ENCODE measurements at regions not wholly inside any gene's neighbourhood (a gene's known extent, or its start where the extent isn't known, plus 50 kb on each side); places are given as distances from the start of the nearest gene placed in this dataset.

DNA sequence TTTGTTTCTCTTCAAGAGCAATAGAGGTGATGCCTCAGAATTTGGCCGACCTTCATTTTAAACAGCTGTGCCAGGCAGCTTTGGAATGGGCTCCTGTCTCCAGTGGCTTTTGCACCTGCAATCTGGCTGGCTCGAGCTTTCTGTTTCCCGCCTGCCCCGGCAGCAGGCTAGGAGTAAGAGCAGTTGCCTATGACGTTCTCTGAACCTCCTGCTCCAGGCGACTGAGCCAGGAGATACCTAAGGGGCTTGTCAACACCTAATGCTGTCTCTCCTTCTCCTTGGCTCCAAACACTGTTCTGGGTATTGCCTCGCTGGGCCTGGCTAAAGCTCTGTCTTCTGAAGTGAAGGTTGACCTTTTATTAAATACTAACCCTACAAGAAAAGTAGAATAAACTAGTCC is 229.9 kb downstream of the LRRN1 start:
- no peak for DNase-seq (ENCODE audit: low spot score)

DNA sequence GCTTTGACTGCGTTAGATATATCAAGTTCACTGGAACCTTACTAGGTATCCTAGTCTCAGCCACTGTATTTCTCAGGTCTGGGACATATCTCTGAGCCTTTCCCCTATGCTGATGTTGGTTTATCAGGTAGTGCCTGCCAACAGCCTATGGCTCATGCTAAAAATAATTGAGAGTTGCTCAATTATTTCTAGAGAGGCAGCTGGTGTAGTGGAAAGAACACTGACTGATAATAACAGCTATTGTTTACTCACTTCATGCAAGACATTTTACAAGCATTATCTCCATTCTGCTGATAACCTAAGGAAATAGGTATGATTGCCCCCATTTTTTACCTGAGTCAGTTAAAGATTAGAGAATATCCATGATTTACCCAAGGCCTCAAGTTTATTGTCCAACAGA is 231.4 kb downstream of the LRRN1 start:
- DNase-seq (ENCODE audit: low spot score): peak; percentile 25

DNA sequence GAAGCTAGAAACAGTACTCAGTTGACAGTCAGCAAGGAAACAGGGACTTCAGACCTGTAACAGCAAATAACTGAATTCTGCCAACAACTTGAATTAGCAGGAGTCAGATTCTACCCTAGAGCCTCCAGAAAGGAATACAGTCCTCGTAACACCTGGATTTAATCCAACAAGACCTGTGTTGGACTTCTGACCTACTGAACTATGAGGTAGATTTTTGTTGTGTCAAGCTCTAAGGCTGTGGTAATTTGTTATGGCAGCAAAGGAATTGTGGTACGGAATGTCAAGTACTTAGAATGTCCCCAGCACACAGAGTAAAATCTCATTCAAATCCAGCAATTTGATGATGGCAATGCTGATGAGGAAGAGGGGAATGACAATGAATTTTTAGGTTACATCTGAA is 234.1 kb downstream of the LRRN1 start:
- DNase-seq (ENCODE audit: low spot score): no peak

DNA sequence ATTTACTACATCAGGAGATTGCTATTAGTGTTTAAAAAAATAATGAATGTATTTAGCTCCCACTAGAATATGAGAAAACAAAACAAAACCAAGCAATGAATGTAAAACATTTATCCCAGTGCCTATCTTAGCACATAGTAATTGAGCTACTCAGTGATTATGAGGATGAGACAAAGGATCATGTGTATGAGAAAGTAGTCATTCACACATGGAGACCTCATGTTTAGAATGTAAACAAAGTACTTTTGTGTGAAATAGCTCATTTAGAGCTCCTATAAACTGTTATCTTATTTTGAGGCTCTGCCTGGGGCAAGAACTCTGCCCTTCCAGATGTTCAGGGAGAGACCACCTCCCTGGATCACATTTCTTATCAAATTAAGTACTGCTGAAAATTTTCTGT is 236.8 kb downstream of the LRRN1 start:
- no peak for DNase-seq (ENCODE audit: low spot score)

DNA sequence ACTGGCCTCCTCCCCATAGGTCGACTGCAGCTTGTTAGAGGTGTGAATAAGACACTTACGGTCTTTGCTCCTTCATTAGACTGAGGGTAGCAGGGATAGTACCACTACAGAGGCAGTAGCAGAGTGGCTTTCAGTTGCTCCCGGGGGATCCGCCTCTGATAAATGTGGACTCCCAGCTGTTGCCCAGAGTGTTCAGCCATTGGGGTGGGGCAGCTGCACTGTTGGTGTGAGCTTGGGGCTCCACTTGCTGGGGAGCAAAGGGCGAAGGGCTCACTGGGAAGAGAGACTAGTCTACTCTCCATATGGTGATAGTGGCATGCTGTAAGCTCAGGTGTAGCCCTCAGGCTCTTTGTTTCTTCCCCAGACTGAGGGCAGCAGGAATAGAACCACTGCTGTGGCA is 239.1 kb downstream of the LRRN1 start:
- no peak for DNase-seq (ENCODE audit: low spot score)

DNA sequence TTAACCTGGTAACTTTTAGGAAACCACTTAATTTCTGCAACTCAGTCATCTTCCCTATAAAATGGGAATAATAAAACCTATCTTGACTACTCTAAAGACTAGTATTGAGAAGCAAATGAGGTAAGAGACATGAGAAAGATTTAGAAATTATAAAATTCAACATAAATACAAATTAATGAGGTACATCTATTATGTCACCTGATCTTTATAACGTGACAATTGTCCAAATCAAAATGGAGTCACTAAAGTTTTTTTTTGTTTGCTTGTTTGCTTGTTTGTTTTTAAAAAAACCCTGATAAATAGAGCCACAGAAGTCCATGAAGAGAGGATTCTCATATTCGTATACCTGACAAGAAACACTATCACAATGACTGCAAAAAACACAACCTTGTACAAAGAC is 242.8 kb downstream of the LRRN1 start:
- no peak for DNase-seq (ENCODE audit: low spot score)

DNA sequence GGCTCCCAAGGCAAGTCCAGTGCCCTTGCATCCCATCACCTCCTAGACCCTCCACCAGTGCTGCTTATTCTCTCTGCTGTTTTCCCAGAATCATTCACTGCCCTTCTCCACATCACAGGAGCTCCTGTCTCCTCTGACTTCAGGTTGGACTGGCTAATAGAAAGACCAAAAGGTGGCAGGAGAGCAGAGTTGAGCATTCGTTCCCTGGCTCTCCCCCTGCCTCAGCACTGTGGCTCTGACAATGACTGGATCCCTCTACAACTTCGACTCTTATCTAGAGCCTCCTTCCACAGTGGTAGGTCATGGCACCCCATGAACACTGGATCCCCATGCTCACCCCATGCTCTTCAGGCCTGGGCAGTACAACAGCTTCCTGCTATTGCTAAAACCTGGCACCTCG is 243.6 kb downstream of the LRRN1 start:
- DNase-seq (ENCODE audit: low spot score): no peak

DNA sequence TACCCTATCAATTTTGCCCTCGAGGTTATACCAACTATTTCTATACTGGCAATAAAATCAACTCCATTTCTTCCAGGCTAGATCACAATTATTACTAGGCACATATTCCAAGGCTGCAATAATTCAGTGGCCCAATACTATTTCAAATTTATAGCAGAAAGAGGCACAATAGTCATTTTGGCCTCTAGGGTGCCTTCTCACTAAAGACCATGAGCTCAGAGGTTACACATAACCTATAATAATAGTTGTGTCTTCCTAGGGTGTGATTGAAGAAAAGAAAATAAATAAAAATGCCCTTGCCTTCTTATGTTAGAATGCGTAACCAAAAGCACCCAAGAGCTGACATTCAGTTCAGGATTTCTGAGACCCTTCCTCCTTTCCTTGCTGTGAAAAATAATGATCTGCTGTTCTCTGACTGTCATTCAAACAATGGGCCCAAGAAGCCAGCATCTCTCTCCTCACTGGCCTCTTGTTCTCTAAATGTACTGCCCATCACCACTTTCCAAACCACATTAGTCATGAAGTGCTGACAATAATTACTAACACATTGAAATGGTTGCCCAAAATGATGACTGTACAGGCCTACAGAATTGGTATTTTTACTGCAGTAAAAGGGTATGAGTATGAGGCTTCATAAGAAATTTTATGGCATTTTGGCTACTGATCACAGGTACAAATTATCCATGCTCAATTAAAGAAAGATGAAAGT is 244.8 kb downstream of the LRRN1 start:
- DNase-seq (ENCODE audit: low spot score): no peak

DNA sequence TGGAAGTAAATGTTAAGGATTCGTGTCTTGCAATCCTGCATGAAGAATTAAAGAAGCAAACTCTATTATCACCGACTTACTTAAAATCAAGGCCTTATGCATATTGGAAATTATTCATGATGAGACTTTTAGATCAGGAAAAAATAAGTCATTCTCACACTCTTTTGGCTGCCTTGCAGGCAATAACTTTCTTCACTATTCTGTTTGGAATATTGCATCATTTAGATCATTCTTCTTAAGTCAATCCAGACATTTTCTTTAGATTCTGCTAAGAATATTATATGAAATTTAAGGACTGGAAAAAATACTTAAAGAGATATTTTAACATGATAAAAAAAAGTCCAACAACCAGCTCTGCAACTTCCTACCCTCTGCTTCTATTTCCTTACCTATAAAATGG is 245.4 kb downstream of the LRRN1 start:
- DNase-seq (ENCODE audit: low spot score): no peak

DNA sequence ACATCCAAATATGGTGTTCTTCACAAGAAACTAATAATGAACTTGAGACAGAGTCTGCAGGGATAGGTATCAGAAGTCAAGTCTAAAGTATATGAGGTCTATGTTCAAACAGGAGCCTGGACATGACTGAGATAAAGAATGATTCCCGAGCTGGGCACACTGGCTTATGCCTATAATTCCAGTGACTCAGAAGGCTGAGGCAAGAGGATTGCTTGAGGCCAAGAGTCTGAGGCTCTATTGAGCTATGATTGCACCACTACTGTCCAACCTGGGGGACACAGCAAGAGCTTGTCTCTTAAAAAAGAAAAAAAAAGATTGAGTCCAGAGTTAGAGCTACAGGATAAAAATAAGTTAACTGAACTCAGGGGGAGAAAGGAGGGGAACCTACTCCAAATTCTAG is 246.5 kb downstream of the LRRN1 start:
- DNase-seq (ENCODE audit: low spot score): no peak

DNA sequence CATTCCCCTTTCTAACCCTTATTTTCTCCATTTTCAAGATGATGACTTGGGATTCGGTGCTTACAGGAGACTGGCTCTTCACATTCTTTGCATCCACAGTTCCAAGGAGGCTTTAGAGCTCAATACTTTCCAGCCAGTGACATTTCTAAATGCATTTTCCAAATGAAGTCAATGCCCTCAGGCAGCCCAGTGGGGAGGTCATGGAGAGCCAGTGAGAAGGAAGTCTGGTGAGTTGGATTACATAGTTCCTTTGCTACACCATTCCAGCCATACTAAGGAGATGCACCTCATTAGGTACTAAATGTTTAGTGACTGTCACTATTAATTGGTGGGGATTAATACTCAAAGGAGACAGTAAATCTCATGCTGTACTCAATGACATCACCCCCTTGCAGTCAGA is 248.1 kb downstream of the LRRN1 start:
- no peak for DNase-seq (ENCODE audit: low spot score)

DNA sequence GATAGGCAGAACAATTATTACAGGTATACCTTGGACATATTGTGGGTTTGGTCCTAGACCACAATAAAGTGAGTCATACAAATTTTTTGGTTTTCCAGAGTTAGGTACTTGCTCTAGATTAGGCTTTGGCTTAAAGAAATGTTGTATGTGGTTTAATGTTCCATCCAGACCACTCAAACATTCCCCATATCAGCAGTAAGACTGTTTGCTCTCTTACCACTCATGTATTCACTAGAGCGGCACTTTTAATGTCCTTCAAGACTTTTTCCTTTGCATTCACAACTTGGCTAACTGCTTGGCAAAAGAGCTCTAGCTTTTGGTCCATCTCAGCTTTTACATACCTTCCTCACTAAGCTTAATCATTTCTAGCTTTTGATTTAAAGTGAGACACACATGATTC is 250.5 kb upstream of the SETMAR start:
- DNase-seq (ENCODE audit: low spot score): no peak

DNA sequence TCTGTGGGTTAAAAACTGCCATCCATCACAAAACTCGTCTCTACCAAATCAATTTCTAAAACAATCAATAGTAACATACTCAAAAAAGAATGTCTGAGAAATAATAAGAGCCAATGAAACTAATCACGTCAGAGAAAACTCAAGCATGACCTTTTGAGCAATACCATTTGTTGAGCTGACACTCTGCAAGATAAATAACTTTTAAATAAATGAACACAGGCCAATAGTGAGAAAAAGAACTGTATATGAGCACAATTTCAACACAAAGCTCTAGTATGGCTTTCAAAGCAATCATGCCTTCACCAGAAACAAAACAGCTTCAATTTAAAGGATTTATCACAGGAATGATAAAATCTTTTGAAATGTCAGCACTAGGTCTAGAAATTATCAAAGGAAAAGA is 249.2 kb upstream of the SETMAR start:
- DNase-seq (ENCODE audit: low spot score): no peak

DNA sequence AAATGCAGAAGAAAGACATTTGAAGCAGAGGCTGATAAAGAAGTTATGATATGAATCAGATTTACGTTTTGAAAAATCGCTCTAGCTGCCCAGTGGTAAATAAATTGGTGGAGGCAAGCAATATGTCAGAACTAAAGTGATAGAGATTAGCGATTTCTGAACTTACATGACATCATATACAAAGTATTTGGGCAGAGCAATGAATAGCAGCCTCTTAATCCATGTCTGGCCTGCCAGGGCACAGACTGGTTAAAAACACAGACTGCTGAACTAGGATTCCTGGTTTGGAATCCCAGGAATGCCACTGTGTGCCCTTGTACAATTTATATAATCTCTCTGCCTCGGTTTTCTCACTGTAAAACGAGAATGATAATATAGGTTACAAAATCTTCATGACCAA is 243.1 kb upstream of the SETMAR start:
- no peak for DNase-seq (ENCODE audit: low spot score)

DNA sequence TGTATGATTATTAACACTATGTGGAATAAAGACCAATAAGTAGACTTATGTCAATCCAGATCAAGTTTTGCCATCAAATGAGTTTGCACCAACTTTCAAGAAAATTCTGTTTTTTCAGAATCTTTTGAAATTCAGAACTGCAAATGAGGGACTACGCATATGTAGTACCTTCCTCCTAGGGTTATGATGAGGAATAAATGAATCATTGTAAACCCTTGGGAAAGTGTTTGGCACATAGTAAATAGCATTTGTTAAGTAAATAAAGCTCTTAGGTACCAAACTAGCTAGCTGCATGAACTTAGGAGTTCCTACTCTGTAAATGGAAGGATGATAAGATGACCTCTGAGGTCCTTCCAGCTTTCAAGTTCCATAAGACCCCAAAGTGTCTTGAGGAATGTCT is 242.6 kb upstream of the SETMAR start:
- DNase-seq (ENCODE audit: low spot score): no peak

DNA sequence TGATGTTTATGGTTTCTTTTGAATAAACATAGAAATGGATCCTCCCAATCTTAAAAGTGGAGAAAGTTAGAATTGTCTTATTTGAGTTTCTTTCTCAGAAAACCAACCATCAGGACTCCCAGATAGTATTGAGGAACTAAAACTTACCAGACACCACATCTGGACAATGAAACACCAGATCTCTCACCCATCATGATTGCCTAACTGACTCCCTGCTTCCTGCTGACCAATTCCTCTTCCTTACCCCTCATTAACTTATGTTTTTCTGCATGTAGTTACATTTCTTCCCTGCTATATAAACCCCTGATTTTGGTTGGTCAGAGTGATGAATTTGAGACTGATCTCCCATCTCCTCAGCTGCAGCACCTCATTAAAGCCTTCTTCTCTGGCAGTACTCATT is 242.0 kb upstream of the SETMAR start:
- no peak for DNase-seq (ENCODE audit: low spot score)

DNA sequence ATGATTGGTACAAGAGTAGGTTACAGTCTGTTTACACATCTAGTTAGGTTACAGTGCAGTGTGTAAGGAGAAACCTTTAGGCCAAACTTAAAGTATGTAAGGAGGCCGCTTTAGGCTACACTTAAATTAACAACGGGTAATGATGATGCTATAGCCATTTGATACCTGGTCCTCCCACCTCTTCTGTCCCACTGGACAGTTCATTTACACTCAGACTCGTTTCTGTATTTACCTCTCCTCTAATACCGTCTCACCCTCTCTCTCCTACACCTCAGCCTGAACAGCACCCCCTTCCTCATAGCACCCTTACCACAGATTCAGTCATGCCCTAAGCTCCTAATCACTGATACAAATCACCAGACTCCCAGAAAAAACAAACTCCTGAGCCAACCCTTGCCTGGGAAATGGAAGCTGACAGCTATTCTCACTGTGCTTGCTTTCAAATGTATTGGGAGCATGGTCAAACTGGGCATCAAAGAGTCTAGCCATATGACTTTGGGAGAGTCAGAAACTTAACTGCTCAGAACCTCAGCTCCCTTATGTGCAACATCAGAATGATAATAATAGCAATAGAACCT is 241.3 kb upstream of the SETMAR start:
- DNase-seq (ENCODE audit: low spot score): no peak

DNA sequence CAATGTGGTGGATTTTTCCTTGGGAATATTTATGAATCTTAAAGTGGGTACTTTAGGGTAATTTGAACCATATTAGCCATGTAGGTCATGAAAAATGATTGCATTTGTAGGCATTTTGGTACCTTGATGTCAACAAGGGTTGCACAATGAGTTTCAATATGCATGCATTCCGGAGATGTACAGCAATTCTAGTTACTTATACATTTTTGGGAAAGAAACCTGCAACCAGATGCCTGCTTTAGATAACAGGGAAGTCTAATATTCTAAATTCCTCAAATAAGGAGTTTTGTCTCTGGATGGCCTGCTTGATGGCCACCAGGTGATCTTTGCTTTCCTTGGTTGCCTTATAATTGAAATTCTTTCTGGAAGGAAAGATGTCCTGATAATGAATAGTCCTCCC is 240.5 kb upstream of the SETMAR start:
- no peak for DNase-seq (ENCODE audit: low spot score)

DNA sequence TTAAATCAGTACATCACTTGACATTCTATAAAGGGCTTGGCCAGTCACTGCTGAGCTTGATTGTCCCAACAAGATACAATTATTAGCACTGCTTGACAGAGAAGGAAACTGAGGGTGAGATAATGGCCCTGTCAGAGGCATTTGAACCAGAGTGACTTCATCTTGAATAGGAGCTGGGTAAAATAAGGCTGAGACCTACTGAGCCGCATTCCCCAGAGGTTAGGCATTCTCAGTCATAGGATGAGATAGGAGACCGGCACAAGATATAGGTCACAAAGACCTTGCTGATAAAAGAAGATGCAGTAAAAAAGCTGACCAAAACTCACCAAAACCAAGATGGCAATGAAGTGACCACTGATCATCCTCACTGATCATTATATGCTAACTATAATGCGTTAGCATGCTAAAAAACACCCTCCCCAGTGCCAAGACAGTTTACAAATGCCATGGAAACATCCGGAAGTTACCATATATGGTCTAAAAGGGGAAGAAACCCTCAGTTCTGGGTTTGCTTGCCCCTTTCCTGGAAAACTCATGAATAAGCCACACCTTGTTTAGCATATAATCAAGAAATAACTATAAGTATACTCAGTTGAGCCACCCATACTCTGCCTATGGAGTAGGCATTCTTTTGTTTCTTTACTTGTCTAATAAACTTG is 239.1 kb upstream of the SETMAR start:
- DNase-seq (ENCODE audit: low spot score): no peak

DNA sequence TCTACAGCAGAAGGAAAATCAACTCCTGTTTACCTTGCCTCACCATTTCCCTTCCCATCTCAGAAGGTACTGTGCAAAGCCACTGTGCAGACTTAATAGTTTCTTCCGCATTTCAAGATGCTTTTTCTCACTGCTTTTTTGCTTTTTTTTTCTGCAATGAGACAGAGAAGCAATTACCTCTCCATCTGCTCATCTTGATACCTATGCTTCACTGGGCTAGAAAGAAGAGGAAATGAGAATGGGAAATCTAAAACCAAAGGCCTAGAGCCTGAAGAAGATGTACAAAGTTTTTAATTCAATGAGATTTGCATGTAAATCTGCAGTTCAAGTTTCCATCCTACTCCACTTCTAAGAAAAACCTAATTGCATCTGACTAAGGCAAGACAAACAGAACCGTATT is 238.1 kb upstream of the SETMAR start:
- DNase-seq (ENCODE audit: low spot score): no peak

DNA sequence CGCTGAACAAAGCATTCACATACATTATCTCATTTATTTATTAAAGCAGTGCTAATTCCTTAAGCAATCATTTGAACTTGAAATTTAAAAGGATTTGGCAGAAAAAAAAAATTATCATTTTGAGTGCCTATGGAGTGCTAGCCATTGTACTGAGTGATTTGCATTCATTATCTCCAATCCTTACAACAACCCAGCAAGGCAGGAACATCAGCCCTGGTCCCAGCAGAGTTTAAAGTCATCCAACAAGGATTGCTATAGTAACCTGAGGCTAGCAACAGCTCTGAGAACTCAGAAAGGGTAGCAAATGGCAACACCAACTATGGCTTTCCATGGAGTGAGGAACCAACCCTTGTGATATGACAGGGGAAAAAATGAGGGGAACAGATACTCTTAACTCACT is 237.6 kb upstream of the SETMAR start:
- no peak for DNase-seq (ENCODE audit: low spot score)

DNA sequence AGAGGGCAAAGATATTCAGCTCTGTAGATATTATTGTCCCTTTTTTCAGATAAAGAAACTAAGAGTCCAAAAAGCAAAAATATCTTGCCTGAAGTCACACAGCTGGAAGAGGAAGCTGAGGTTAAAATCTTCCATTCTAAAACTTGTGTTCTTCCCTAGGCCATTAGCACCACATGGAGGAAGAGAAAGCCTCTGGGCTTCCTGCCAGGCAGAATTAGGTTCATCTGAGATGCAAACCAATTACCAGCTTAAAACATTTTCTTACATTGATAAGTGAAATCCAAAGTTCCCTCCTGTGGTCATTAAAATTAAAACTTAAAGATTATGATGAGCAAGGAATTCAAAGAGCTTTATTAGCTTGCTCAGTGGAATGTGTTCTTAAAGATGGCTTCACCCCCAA is 235.3 kb upstream of the SETMAR start:
- DNase-seq (ENCODE audit: low spot score): no peak

DNA sequence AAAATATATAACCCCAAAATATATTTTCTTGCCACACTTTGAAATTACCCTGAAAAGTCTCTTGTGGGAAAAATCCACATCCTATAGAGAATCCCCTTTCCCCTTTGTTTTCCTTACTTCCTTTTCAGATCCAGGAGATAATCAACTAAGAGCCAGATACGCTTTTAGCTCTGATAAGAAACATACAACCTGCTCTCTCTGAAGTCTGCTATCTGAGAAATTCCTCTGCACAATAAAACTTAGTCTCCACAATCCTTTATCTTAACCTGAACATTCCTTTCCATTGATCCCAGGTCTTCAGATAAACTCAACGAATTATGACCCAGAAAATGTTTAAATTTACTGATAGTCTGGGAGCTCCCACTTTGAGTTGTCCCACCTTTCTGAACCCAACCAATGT is 233.4 kb upstream of the SETMAR start:
- no peak for DNase-seq (ENCODE audit: low spot score)

Data from HuH-7.5 (cell line).